ENCODE measurements at regions not wholly inside any gene's neighbourhood (a gene's known extent, or its start where the extent isn't known, plus 50 kb on each side); places are given as distances from the start of the nearest gene placed in this dataset.

GRCh38 chr14:86707071-86707470, 1177.1 kb downstream of the FLRT2 start:
- intact Hi-C loops (cut with DNase I) = no loop called here
- DNase-seq = no peak
- no peaks in the 10 kb centered on the region for H3K9me3 ChIP-seq
- H3K4me1 ChIP-seq = no peaks in the 10 kb centered on the region
- H3K27ac ChIP-seq = no peak overlapping the region
- H3K27me3 ChIP-seq = no peaks in the 10 kb centered on the region
- H3K36me3 ChIP-seq = no peaks in the 10 kb centered on the region
- TF ChIP-seq CTCF (IDR thresholded peaks at IDR 0.05) (no peak), POLR2A (IDR thresholded peaks at IDR 0.05) (no peak)
- H3K4me3 ChIP-seq = no peak overlapping the region

- Histone ChIP-seq H3K36me3 (no peaks in the 10 kb centered on the region), H3K9me3 (no peaks in the 10 kb centered on the region), H3K4me1 (no peaks in the 10 kb centered on the region), H3K4me3 (no peak overlapping the region), H3K27me3 (no peaks in the 10 kb centered on the region), H3K27ac (no peak overlapping the region)
- no peak for DNase-seq
- 95 to 100% methylated on average over 1 of the region's 1 CpG for WGBS, 2 donors
- intact Hi-C loops (cut with DNase I) = no loop called here
- TF ChIP-seq CTCF (IDR thresholded peaks at IDR 0.05) (no peak), POLR2A (IDR thresholded peaks at IDR 0.05) (no peak)
Measured at GRCh38 chr14:86683561-86683960, 1153.6 kb downstream of the FLRT2 start.

- DNase-seq = no peak
- H3K27ac ChIP-seq = no peak overlapping the region
Measured at GRCh38 chr14:86675059-86675458, 1145.1 kb downstream of the FLRT2 start.

GRCh38 chr14:86673523-86673969, 1143.6 kb downstream of the FLRT2 start:
- no peaks in the 10 kb centered on the region for H3K27me3 ChIP-seq
- no peak for DNase-seq
- no peaks in the 10 kb centered on the region for H3K9me3 ChIP-seq
- no peaks in the 10 kb centered on the region for H3K4me1 ChIP-seq
- intact Hi-C loops (cut with DNase I) = no loop called here
- TF ChIP-seq POLR2A (IDR thresholded peaks at IDR 0.05) (no peak), CTCF (IDR thresholded peaks at IDR 0.05) (no peak)
- H3K36me3 ChIP-seq = no peaks in the 10 kb centered on the region
- no peak overlapping the region for H3K27ac ChIP-seq
- no peak overlapping the region for H3K4me3 ChIP-seq

More at GRCh38 chr14:86675059-86675458, 1145.1 kb downstream of the FLRT2 start:
- 58 to 81% methylated on average over 3 of the region's 3 CpGs for WGBS, 2 donors
- Histone ChIP-seq H3K4me1 (no peaks in the 10 kb centered on the region), H3K36me3 (no peaks in the 10 kb centered on the region), H3K27me3 (no peaks in the 10 kb centered on the region), H3K4me3 (no peak overlapping the region), H3K9me3 (no peaks in the 10 kb centered on the region)
- intact Hi-C loops (cut with DNase I) = no loop called here
- no peak for TF ChIP-seq POLR2A (IDR thresholded peaks at IDR 0.05)
- no peak for TF ChIP-seq CTCF (IDR thresholded peaks at IDR 0.05)

GRCh38 chr14:86672080-86672479, 1142.1 kb downstream of the FLRT2 start:
- H3K36me3 ChIP-seq = no peaks in the 10 kb centered on the region
- 89 to 95% methylated on average over 2 of the region's 2 CpGs for WGBS, 2 donors
- no peaks in the 10 kb centered on the region for H3K9me3 ChIP-seq
- H3K4me1 ChIP-seq = no peaks in the 10 kb centered on the region
- DNase-seq = no peak
- no peak overlapping the region for H3K27ac ChIP-seq
- TF ChIP-seq CTCF (IDR thresholded peaks at IDR 0.05) (no peak), POLR2A (IDR thresholded peaks at IDR 0.05) (no peak)
- H3K4me3 ChIP-seq = no peak overlapping the region
- no peaks in the 10 kb centered on the region for H3K27me3 ChIP-seq
- intact Hi-C loops (cut with DNase I) = no loop called here

Measured in esophagus squamous epithelium (tissue), 5 donors.